CD1c-positive myeloid dendritic cell (primary cell): ENCODE measurements at regions not wholly inside any gene's neighbourhood (a gene's known extent, or its start where the extent isn't known, plus 50 kb on each side); places are given as distances from the start of the nearest gene placed in this dataset.
A peak's percentile ranks its signal among the peaks of the same experiment; 100 is the strongest.

Source experiments
- DNase-seq: peaks from one replicate; pipeline ENCODE4 v3.0.0-alpha.2; 2016; ENCODE audit errors: extremely low spot score

- DNase-seq: no peak
These were observed 270.2 kb downstream of the TMEM167A start for GRCh38 chr5:82807021-82807420.

GRCh38 chr5:82806513-82806912 lies 270.7 kb downstream of the TMEM167A start:
- DNase-seq: no peak

GRCh38 chr5:82804155-82804690 lies 273.0 kb downstream of the TMEM167A start:
- DNase-seq: no peak

- DNase-seq: no peak
These were observed 274.2 kb downstream of the TMEM167A start for GRCh38 chr5:82802954-82803353.

- no peak for DNase-seq
These were observed 276.4 kb downstream of the TMEM167A start for GRCh38 chr5:82800826-82801225.

- DNase-seq: no peak
These were observed 277.7 kb downstream of the TMEM167A start for GRCh38 chr5:82799361-82800077.

GRCh38 chr5:82798676-82799075 lies 278.5 kb downstream of the TMEM167A start:
- no peak for DNase-seq

GRCh38 chr5:82796643-82797416 lies 280.4 kb downstream of the TMEM167A start:
- no peak for DNase-seq

GRCh38 chr5:82794876-82795275 lies 282.3 kb downstream of the TMEM167A start:
- no peak for DNase-seq

GRCh38 chr5:82793808-82794419 lies 283.3 kb downstream of the TMEM167A start:
- peak; percentile 35 for DNase-seq

- DNase-seq: no peak
These were observed 285.1 kb downstream of the TMEM167A start for GRCh38 chr5:82792096-82792495.

- no peak for DNase-seq
These were observed 288.1 kb downstream of the TMEM167A start for GRCh38 chr5:82789095-82789494.

- no peak for DNase-seq
These were observed 290.4 kb downstream of the TMEM167A start for GRCh38 chr5:82786748-82787147.

- DNase-seq: no peak
These were observed 291.2 kb downstream of the TMEM167A start for GRCh38 chr5:82785882-82786509.

- DNase-seq: no peak
These were observed 291.7 kb downstream of the TMEM167A start for GRCh38 chr5:82785456-82785855.

- DNase-seq: no peak
These were observed 292.7 kb downstream of the TMEM167A start for GRCh38 chr5:82784521-82784920.

GRCh38 chr5:82777106-82777505 lies 300.1 kb downstream of the TMEM167A start:
- no peak for DNase-seq

- no peak for DNase-seq
These were observed 304.9 kb downstream of the TMEM167A start for GRCh38 chr5:82772281-82772680.

- DNase-seq: no peak
These were observed 311.0 kb downstream of the TMEM167A start for GRCh38 chr5:82766206-82766605.

GRCh38 chr5:82765765-82766164 lies 311.4 kb downstream of the TMEM167A start:
- DNase-seq: no peak

GRCh38 chr5:82760856-82761255 lies 316.3 kb downstream of the TMEM167A start:
- DNase-seq: no peak

GRCh38 chr5:82758881-82759280 lies 318.3 kb downstream of the TMEM167A start:
- no peak for DNase-seq
